Neuronal stem cell (in vitro differentiated cells): ENCODE measurements at regions not wholly inside any gene's neighbourhood (a gene's known extent, or its start where the extent isn't known, plus 50 kb on each side); places are given as distances from the start of the nearest gene placed in this dataset.
A peak's percentile ranks its signal among the peaks of the same experiment; 100 is the strongest.

Source experiments
- DNase-seq: peaks from one replicate; pipeline ENCODE4 v3.0.0-alpha.2; 2013; ENCODE audit warnings: low spot score
- H2AFZ ChIP-seq: one replicate; pipeline ENCODE4 v1.6.1; 2013; ENCODE audit warnings: mild to moderate bottlenecking, low read length, inconsistent platforms
- H2AK5ac ChIP-seq: 2 replicates; pipeline ENCODE4 v1.6.1; 2013; ENCODE audit warnings: low read depth, mild to moderate bottlenecking, inconsistent platforms, low read length, moderate library complexity, mixed read lengths
- H2BK120ac ChIP-seq: 2 replicates; pipeline ENCODE4 v1.6.1; 2013; ENCODE audit warnings: low read depth, mild to moderate bottlenecking, inconsistent platforms, low read length, moderate library complexity, mixed read lengths
- H2BK12ac ChIP-seq: one replicate; pipeline ENCODE4 v1.6.1; 2013; ENCODE audit warnings: low read length, inconsistent platforms
- H2BK15ac ChIP-seq: 2 replicates; pipeline ENCODE4 v1.6.1; 2013; ENCODE audit warnings: mild to moderate bottlenecking, low read length, inconsistent platforms, mixed read lengths
- H2BK5ac ChIP-seq: one replicate; pipeline ENCODE4 v1.6.1; 2013; ENCODE audit warnings: inconsistent platforms, mild to moderate bottlenecking, low read length, moderate library complexity
- H3K14ac ChIP-seq: one replicate; pipeline ENCODE4 v1.6.1; 2013; ENCODE audit warnings: low read length, inconsistent platforms
- H3K18ac ChIP-seq: 2 replicates; pipeline ENCODE4 v1.6.1; 2013; ENCODE audit warnings: low read length, inconsistent platforms
- H3K23ac ChIP-seq: 2 replicates; pipeline ENCODE4 v1.6.1; 2013; ENCODE audit warnings: low read depth, mild to moderate bottlenecking, mixed read lengths, low read length, inconsistent platforms; ENCODE audit not compliant: poor library complexity
- H3K27ac ChIP-seq: replicated peaks from 3 replicates; pipeline ENCODE4 v1.5.1; 2013; ENCODE audit warnings: low read length, inconsistent platforms
- H3K27me3 ChIP-seq, 3 experiments: 2 replicates each; pipeline ENCODE4 v1.6.1; 2013; ENCODE audit warnings: low read length in 3 of 3, mild to moderate bottlenecking in 2 of 3, inconsistent platforms in 1 of 3, low read depth in 1 of 3, mixed read lengths in 1 of 3, moderate library complexity in 1 of 3; ENCODE audit not compliant: control insufficient read depth in 3 of 3, insufficient read depth in 3 of 3
- H3K36me3 ChIP-seq, 2 donors: replicated peaks in 1 of 2; 2 replicates each; pipeline ENCODE4 v1.6.1; 2013; ENCODE audit warnings: low read length in 2 of 2; ENCODE audit not compliant: control insufficient read depth in 2 of 2, insufficient read depth in 2 of 2
- H3K4ac ChIP-seq: 2 replicates; pipeline ENCODE4 v1.6.1; 2013; ENCODE audit warnings: inconsistent platforms, mild to moderate bottlenecking, low read length, moderate library complexity
- H3K4me1 ChIP-seq, 2 donors: 1 replicate in 1 of 2; 2 replicates in 1 of 2; pipeline ENCODE4 v1.6.1; 2013; ENCODE audit warnings: low read length in 2 of 2, low read depth in 1 of 2; ENCODE audit not compliant: control insufficient read depth in 2 of 2, insufficient read depth in 1 of 2
- H3K4me2 ChIP-seq: one replicate; pipeline ENCODE4 v1.6.1; 2013; ENCODE audit warnings: mild to moderate bottlenecking, low read length, inconsistent platforms; ENCODE audit not compliant: insufficient read depth, poor library complexity, severe bottlenecking
- H3K4me3 ChIP-seq, 2 donors: 2 replicates each; pipeline ENCODE4 v1.5.1; 2013; ENCODE audit warnings: low read length in 2 of 2, mild to moderate bottlenecking in 2 of 2, inconsistent platforms in 1 of 2, moderate library complexity in 1 of 2
- H3K79me1 ChIP-seq: one replicate; pipeline ENCODE4 v1.6.1; 2013; ENCODE audit warnings: low read depth, mild to moderate bottlenecking, inconsistent platforms, low read length, moderate library complexity
- H3K9ac ChIP-seq: one replicate; pipeline ENCODE4 v1.6.1; 2013; ENCODE audit warnings: mild to moderate bottlenecking, low read depth, low read length, inconsistent platforms; ENCODE audit not compliant: poor library complexity
- H3K9me3 ChIP-seq, 2 donors: replicated peaks in 1 of 2; 2 replicates each; pipeline versions ENCODE3 to v1.6.1; 2013; ENCODE audit warnings: low read length in 2 of 2, mild to moderate bottlenecking in 2 of 2, inconsistent platforms in 1 of 2, low read depth in 1 of 2, mixed read lengths in 1 of 2, moderate library complexity in 1 of 2; ENCODE audit not compliant: control insufficient read depth in 2 of 2, insufficient read depth in 1 of 2
- H4K8ac ChIP-seq: one replicate; pipeline ENCODE4 v1.6.1; 2013; ENCODE audit warnings: low read depth, mild to moderate bottlenecking, inconsistent platforms, low read length, moderate library complexity
- H4K91ac ChIP-seq: one replicate; pipeline ENCODE4 v1.6.1; 2013; ENCODE audit warnings: low read length, low read depth, mild to moderate bottlenecking, inconsistent platforms; ENCODE audit not compliant: poor library complexity
- WGBS, 2 donors: extraction: QIAGEN DNeasy Blood & Tissue Kit; methylation state at CpG; one replicate each; pipeline ENCODE4 v1.1.7; 2013; ENCODE audit warnings: missing lambda C conversion rate in 2 of 2, mixed read lengths in 1 of 2; ENCODE audit not compliant: insufficient read length in 2 of 2, insufficient replicate concordance in 1 of 2; ENCODE audit errors: extremely low coverage in 2 of 2; 5-methylcytosine and 5-hydroxymethylcytosine counted together

DNA sequence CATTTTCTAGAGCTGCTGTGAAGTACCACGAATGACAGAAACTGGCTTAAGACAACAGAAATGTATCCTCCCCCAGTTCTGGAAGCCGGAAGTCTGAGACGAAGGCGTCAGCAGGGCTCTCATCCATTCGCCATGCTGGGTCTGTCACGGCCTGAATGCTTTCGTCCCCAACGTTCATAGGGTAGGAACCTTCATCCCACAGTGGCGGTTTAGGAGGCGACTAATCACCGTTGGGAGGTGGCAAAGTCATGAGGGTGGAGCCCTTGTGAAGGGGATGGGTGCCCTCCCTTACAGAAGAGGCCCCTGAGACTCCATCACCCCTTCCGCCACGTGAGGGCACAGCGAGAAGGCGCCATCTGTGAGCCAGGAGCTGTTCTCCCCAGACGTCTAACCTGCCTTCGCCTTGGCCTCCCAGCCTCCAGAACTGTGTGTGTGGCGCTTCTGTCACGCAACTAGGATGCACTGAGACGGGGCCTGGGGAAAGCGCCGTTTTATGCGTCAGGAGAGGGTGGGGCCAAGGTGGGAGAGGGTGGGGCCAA is 250.3 kb downstream of the TTLL2 start:
- Histone ChIP-seq H2BK5ac (no peak overlapping the region), H2BK15ac (peak overlapping the region; percentile 78), H2AK5ac (peak overlapping the region; percentile 53), H3K9me3 (no peaks in the 10 kb centered on the region), H4K91ac (no peak overlapping the region), H3K4me1 (peaks cover 12 to 18% of the 10 kb centered on the region in 2 donors), H3K79me1 (no peaks in the 10 kb centered on the region), H2AFZ (no peak overlapping the region), H3K36me3 (no peaks in the 10 kb centered on the region), H3K4me3 (no peak overlapping the region), H3K23ac (no peak overlapping the region), H2BK12ac (peak overlapping the region; percentile 16), H3K4ac (no peak overlapping the region), H3K18ac (peak overlapping the region; percentile 4), H3K27me3 (no peaks in the 10 kb centered on the region), H3K4me2 (no peak overlapping the region), H4K8ac (no peak overlapping the region), H3K9ac (no peak overlapping the region), H2BK120ac (no peak overlapping the region), H3K27ac (no peak overlapping the region), H3K14ac (no peak overlapping the region)
- DNase-seq: no peak
- WGBS, 2 donors: no CpG with 5 or more reads among the region's 23 CpGs

DNA sequence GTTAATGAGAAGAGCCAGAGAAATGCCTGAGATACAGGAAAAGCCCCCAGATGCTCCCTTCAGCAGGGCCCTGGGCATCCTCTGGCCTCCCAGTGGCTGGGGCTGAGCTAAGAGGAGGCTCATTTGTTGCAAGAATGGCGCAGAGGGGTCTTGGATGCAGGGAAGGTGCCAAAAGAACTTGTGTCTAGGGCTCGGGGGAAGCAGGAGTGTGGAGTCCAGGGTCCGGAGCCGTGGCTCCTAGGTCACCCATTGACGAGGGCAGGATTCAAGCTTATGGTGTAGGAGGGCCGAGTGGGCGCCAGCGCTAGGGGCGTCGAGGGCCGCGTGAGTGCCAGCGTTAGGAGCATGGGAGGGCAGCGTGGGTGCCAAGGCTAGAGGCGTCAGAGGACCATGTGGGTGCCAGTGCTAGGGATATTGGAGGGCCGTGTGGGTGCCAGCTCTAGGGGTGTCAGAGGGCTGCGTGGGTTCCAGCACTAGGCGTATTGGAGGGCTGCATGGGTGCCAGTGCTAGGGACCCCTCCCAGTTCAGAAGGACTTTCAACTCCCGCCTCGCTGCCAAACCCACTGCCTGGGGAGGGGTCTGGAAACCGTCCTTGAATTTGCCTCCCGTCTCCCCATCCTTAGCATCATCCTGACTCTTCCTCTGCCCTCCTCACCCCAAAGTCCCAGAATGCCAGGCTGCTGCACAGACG is 250.5 kb upstream of the AFDN start:
- peak overlapping the region; percentile 72 for H3K14ac ChIP-seq
- no peak overlapping the region for H3K4ac ChIP-seq
- no CpG with 5 or more reads among the region's 23 CpGs for WGBS, 2 donors
- peak overlapping the region; percentile 59 for H2BK15ac ChIP-seq
- peak overlapping the region; percentile 94 for H2AK5ac ChIP-seq
- no peak overlapping the region for H3K4me3 ChIP-seq
- H3K4me2 ChIP-seq: no peak overlapping the region
- H2AFZ ChIP-seq: no peak overlapping the region
- H3K9ac ChIP-seq: no peak overlapping the region
- peaks cover 12 to 21% of the 10 kb centered on the region in 2 donors for H3K4me1 ChIP-seq
- H3K9me3 ChIP-seq: no peaks in the 10 kb centered on the region
- no peaks in the 10 kb centered on the region for H3K36me3 ChIP-seq
- DNase-seq: no peak
- peak overlapping the region; percentile 82 for H2BK120ac ChIP-seq
- peak overlapping the region; percentile 70 for H2BK5ac ChIP-seq
- H3K18ac ChIP-seq: peak overlapping the region; percentile 74
- H3K79me1 ChIP-seq: no peaks in the 10 kb centered on the region
- no peak overlapping the region for H4K8ac ChIP-seq
- H3K23ac ChIP-seq: peak overlapping the region; percentile 40
- no peak overlapping the region for H4K91ac ChIP-seq
- H3K27me3 ChIP-seq: no peaks in the 10 kb centered on the region
- H3K27ac ChIP-seq: no peak overlapping the region
- H2BK12ac ChIP-seq: no peak overlapping the region

GRCh38 chr6:167576828-167577503 is 249.7 kb upstream of the AFDN start:
- Histone ChIP-seq H2AFZ (no peak overlapping the region), H3K27ac (no peak overlapping the region), H3K27me3 (no peaks in the 10 kb centered on the region), H2BK12ac (no peak overlapping the region), H3K9ac (no peak overlapping the region), H3K4me3 (no peak overlapping the region), H2BK5ac (peak overlapping the region; percentile 70), H3K79me1 (no peaks in the 10 kb centered on the region), H2BK15ac (peak overlapping the region; percentile 59), H3K18ac (peak overlapping the region; percentile 71), H2BK120ac (peak overlapping the region; percentile 82), H3K4me1 (peaks cover 12 to 19% of the 10 kb centered on the region in 2 donors), H4K8ac (no peak overlapping the region), H3K4ac (no peak overlapping the region), H3K14ac (no peak overlapping the region), H3K4me2 (no peak overlapping the region), H3K23ac (no peak overlapping the region), H4K91ac (no peak overlapping the region), H3K9me3 (peaks cover 0 to 3% of the 10 kb centered on the region in 2 donors), H2AK5ac (peak overlapping the region; percentile 94), H3K36me3 (no peaks in the 10 kb centered on the region)
- DNase-seq: no peak
- no CpG with 5 or more reads among the region's 21 CpGs for WGBS, 2 donors

DNA sequence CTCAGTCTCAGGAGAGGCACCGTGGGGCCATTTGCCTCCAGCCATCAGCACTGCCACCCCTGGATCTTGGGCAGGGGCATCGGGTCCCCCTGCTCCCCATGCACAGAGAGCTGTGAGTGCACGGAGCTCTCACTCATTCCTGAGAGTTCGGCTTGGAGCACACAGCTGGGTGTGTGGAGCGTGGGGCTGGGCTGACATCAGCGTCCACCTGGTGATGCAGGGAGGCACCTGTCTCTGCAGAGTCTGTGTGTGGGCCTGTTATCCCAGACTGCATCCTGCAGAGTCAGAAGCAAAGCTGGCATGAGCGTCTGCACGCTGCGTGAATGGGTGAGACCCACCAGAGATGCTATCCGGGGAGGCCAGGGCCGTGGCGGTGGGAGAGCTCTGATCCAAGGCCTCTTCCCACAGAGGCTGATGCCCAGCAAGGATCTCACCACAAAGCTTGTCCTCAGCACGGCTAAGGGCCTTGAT is 248.8 kb upstream of the AFDN start:
- no peak for DNase-seq

More for the DNA sequence above, 248.8 kb upstream of the AFDN start:
- H3K4me3 ChIP-seq: no peak overlapping the region
- H3K9me3 ChIP-seq: peaks cover 0 to 3% of the 10 kb centered on the region in 2 donors
- peak overlapping the region; percentile 23 for H3K23ac ChIP-seq
- no peaks in the 10 kb centered on the region for H3K27me3 ChIP-seq
- no peaks in the 10 kb centered on the region for H3K36me3 ChIP-seq
- no peaks in the 10 kb centered on the region for H3K79me1 ChIP-seq
- no peak overlapping the region for H3K27ac ChIP-seq
- no peak overlapping the region for H4K91ac ChIP-seq
- H3K4me1 ChIP-seq: peaks cover 8 to 18% of the 10 kb centered on the region in 2 donors
- H3K14ac ChIP-seq: no peak overlapping the region
- peak overlapping the region; percentile 99 for H2BK15ac ChIP-seq
- peak overlapping the region; percentile 66 for H3K18ac ChIP-seq
- H2BK120ac ChIP-seq: no peak overlapping the region
- WGBS, 2 donors: no CpG with 5 or more reads among the region's 13 CpGs
- H4K8ac ChIP-seq: no peak overlapping the region
- H2AK5ac ChIP-seq: peak overlapping the region; percentile 95
- H2BK5ac ChIP-seq: no peak overlapping the region
- no peak overlapping the region for H3K4ac ChIP-seq
- H3K4me2 ChIP-seq: no peak overlapping the region
- H2AFZ ChIP-seq: no peak overlapping the region
- H2BK12ac ChIP-seq: peak overlapping the region; percentile 2
- peak overlapping the region; percentile 27 for H3K9ac ChIP-seq
